Osteoblast (primary cell): ENCODE measurements at regions not wholly inside any gene's neighbourhood (a gene's known extent, or its start where the extent isn't known, plus 50 kb on each side); places are given as distances from the start of the nearest gene placed in this dataset.

Source experiments
- DNase-seq: peaks from one replicate; pipeline ENCODE4 v3.0.0; 2011; ENCODE audit warnings: low spot score, mixed read lengths; ENCODE audit not compliant: insufficient read length; ENCODE audit errors: missing footprints
- H2AFZ ChIP-seq: 2 replicates; pipeline ENCODE4 v1.6.0; 2011; ENCODE audit warnings: mild to moderate bottlenecking, low read length
- H3K27ac ChIP-seq: 2 replicates; pipeline ENCODE4 v1.5.1; 2011; ENCODE audit warnings: mild to moderate bottlenecking, low read depth, low read length, moderate library complexity
- H3K27me3 ChIP-seq: 2 replicates; pipeline ENCODE4 v1.6.0; 2012; ENCODE audit warnings: mild to moderate bottlenecking, control low read depth, inconsistent platforms, low read length, moderate library complexity; ENCODE audit not compliant: insufficient read depth
- H3K36me3 ChIP-seq: 2 replicates; pipeline ENCODE4 v1.5.1; 2011; ENCODE audit warnings: mild to moderate bottlenecking, low read length, control low read depth, moderate library complexity; ENCODE audit not compliant: insufficient read depth
- H3K4me1 ChIP-seq: 2 replicates; pipeline ENCODE4 v1.5.1; 2011; ENCODE audit warnings: mild to moderate bottlenecking, low read length, control low read depth, moderate library complexity; ENCODE audit not compliant: insufficient read depth
- H3K4me2 ChIP-seq: 2 replicates; pipeline ENCODE4 v1.6.0; 2011; ENCODE audit warnings: mild to moderate bottlenecking, low read length; ENCODE audit not compliant: insufficient read depth
- H3K4me3 ChIP-seq: fragments of 200-600 bp; sonication (generic); 3 replicates; pipeline ENCODE4 v1.5.1; 2012; ENCODE audit warnings: mild to moderate bottlenecking, low read length, inconsistent platforms; ENCODE audit not compliant: insufficient read depth
- H3K79me2 ChIP-seq: 2 replicates; pipeline ENCODE4 v1.6.0; 2012; ENCODE audit warnings: mild to moderate bottlenecking, low read length, control low read depth, inconsistent platforms; ENCODE audit not compliant: insufficient read depth
- H3K9me3 ChIP-seq: 2 replicates; pipeline ENCODE4 v1.5.1; 2011; ENCODE audit warnings: low read depth, low read length, control low read depth
- H4K20me1 ChIP-seq: 2 replicates; pipeline ENCODE4 v1.6.0; 2012; ENCODE audit warnings: mild to moderate bottlenecking, low read length, control low read depth; ENCODE audit not compliant: insufficient read depth
- TF ChIP-seq, protein P1 (sequence below): IDR thresholded peaks from 2 replicates; pipeline ENCODE4 v1.5.1; 2011; ENCODE audit warnings: mild to moderate bottlenecking, low read depth, low read length, moderate library complexity; ENCODE audit errors: extremely low read depth

DNA sequence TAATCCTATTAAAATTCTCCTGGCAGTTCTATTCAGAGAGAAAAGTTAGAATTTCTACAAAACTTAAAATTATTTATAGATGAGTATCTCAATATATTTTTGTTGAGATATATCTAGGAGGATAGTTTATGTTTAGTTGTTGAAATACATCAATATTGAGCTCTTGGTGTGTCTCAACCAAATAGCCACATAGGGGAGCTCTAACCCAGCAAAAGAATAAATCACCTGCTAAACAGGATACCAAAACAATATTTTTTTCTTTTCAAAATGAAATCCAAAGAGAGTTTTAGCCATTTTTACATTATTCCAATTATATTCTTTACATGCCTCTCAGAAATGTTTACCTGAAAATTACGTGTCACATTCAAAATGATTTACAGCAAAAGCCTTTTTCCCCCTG is 954.7 kb downstream of the SLITRK6 start:
- TF ChIP-seq, protein P1, sequence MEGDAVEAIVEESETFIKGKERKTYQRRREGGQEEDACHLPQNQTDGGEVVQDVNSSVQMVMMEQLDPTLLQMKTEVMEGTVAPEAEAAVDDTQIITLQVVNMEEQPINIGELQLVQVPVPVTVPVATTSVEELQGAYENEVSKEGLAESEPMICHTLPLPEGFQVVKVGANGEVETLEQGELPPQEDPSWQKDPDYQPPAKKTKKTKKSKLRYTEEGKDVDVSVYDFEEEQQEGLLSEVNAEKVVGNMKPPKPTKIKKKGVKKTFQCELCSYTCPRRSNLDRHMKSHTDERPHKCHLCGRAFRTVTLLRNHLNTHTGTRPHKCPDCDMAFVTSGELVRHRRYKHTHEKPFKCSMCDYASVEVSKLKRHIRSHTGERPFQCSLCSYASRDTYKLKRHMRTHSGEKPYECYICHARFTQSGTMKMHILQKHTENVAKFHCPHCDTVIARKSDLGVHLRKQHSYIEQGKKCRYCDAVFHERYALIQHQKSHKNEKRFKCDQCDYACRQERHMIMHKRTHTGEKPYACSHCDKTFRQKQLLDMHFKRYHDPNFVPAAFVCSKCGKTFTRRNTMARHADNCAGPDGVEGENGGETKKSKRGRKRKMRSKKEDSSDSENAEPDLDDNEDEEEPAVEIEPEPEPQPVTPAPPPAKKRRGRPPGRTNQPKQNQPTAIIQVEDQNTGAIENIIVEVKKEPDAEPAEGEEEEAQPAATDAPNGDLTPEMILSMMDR = no peak
- Histone ChIP-seq H3K4me3 (no peak overlapping the region), H3K4me1 (no peaks in the 10 kb centered on the region), H3K27me3 (no peaks in the 10 kb centered on the region), H3K79me2 (no peaks in the 10 kb centered on the region), H4K20me1 (no peaks in the 10 kb centered on the region), H3K9me3 (peaks cover 4% of the 10 kb centered on the region), H3K36me3 (no peaks in the 10 kb centered on the region), H3K4me2 (no peak overlapping the region), H3K27ac (no peak overlapping the region), H2AFZ (no peak overlapping the region)
- DNase-seq = no peak

DNA sequence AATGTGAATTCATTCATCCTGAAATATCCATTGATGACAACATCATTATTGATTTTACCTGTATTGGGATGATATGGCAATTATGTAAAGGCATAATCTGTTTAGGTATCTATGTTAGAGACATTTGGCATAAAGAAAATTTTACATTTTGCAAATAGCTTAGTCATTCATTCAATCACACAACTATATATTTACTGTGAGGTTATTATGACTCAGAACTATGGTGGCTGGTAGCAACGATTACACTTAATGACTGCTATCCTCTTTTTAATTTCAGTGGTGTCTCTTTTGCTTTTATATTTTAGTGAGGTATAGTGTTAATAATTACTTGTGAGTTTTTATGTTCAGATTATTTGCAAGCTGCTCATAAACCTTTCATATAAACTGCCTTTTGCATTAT is 955.9 kb downstream of the SLITRK6 start:
- Histone ChIP-seq H2AFZ (no peak overlapping the region), H3K79me2 (no peaks in the 10 kb centered on the region), H3K4me1 (no peaks in the 10 kb centered on the region), H3K9me3 (peaks cover 4% of the 10 kb centered on the region), H3K36me3 (no peaks in the 10 kb centered on the region), H3K27me3 (no peaks in the 10 kb centered on the region), H3K27ac (no peak overlapping the region), H3K4me3 (no peak overlapping the region), H3K4me2 (no peak overlapping the region), H4K20me1 (no peaks in the 10 kb centered on the region)
- no peak for DNase-seq
- TF ChIP-seq, protein P1 = no peak

- H2AFZ ChIP-seq = no peak overlapping the region
- H3K4me2 ChIP-seq = no peak overlapping the region
- DNase-seq = no peak
- TF ChIP-seq, protein P1 = no peak
- no peaks in the 10 kb centered on the region for H3K27me3 ChIP-seq
- H3K79me2 ChIP-seq = no peaks in the 10 kb centered on the region
- no peaks in the 10 kb centered on the region for H3K4me1 ChIP-seq
- H3K36me3 ChIP-seq = no peaks in the 10 kb centered on the region
- no peaks in the 10 kb centered on the region for H3K9me3 ChIP-seq
- H3K27ac ChIP-seq = no peak overlapping the region
- no peak overlapping the region for H3K4me3 ChIP-seq
- H4K20me1 ChIP-seq = no peaks in the 10 kb centered on the region
Observed at GRCh38 chr13:84834201-84834600, 951.9 kb upstream of the SLITRK1 start.

- Histone ChIP-seq H3K36me3 (no peaks in the 10 kb centered on the region), H3K27ac (no peak overlapping the region), H3K27me3 (no peaks in the 10 kb centered on the region), H4K20me1 (no peaks in the 10 kb centered on the region), H3K4me3 (no peak overlapping the region), H2AFZ (no peak overlapping the region), H3K9me3 (no peaks in the 10 kb centered on the region), H3K79me2 (no peaks in the 10 kb centered on the region), H3K4me1 (no peaks in the 10 kb centered on the region), H3K4me2 (no peak overlapping the region)
- TF ChIP-seq, protein P1 = no peak
- no peak for DNase-seq
Observed at GRCh38 chr13:84831666-84832657, 949.7 kb upstream of the SLITRK1 start.
